ENCODE measurements at regions not wholly inside any gene's neighbourhood (a gene's known extent, or its start where the extent isn't known, plus 50 kb on each side); places are given as distances from the start of the nearest gene placed in this dataset.

DNA sequence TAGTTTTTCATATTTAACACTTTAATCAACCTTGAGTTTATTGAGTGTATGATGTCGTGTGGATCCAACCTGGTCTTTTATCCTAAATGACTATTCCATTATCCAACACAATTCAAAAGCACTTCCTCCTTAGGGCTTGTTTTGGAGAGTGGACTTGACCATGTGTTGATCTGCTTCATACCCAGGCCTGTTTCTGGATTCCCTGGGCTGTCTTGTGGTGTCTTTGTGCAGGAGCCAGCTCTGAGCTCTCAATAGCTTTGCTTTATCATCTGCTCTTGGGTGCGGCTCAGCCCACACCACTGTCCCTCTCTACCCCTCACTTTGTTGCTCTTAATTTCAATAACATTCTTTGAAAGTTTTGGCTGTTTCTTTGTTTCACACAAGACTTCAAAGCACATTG is 70.9 kb upstream of the CHST15 start:
- no TSS peak for BruUV-seq (replicated peaks)
- intact Hi-C loops (cut with micrococcal nuclease; ENCODE audit: unreplicated experiment) = no loop called here
- CTCF ChIA-PET = interaction anchor here (0.5 kb wide), 1 partner anchor 197 kb away, joined by 5 read pairs; no protein-coding TSS in a partner anchor
- H3K4me1 Mint-ChIP-seq (ENCODE audit: low read depth, unreplicated experiment) = peaks cover 16% of the 10 kb centered on the region
- peaks cover 2% of the 10 kb centered on the region for H3K9me3 Mint-ChIP-seq (ENCODE audit: low read depth, unreplicated experiment)
- no peak overlapping the region for H3K4me3 Mint-ChIP-seq (ENCODE audit: low read depth, unreplicated experiment)
- no peak overlapping the region for H3K27ac Mint-ChIP-seq (ENCODE audit: unreplicated experiment)
- peaks cover 12% of the 10 kb centered on the region for H3K27me3 Mint-ChIP-seq (ENCODE audit: unreplicated experiment)
- TF ChIP-seq, protein P1, sequence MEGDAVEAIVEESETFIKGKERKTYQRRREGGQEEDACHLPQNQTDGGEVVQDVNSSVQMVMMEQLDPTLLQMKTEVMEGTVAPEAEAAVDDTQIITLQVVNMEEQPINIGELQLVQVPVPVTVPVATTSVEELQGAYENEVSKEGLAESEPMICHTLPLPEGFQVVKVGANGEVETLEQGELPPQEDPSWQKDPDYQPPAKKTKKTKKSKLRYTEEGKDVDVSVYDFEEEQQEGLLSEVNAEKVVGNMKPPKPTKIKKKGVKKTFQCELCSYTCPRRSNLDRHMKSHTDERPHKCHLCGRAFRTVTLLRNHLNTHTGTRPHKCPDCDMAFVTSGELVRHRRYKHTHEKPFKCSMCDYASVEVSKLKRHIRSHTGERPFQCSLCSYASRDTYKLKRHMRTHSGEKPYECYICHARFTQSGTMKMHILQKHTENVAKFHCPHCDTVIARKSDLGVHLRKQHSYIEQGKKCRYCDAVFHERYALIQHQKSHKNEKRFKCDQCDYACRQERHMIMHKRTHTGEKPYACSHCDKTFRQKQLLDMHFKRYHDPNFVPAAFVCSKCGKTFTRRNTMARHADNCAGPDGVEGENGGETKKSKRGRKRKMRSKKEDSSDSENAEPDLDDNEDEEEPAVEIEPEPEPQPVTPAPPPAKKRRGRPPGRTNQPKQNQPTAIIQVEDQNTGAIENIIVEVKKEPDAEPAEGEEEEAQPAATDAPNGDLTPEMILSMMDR (IDR thresholded peaks at IDR 0.05; ENCODE audit: unreplicated experiment) = no peak
- H3K36me3 Mint-ChIP-seq (ENCODE audit: insufficient read depth, unreplicated experiment) = no peaks in the 10 kb centered on the region
- DNase-seq = no peak

DNA sequence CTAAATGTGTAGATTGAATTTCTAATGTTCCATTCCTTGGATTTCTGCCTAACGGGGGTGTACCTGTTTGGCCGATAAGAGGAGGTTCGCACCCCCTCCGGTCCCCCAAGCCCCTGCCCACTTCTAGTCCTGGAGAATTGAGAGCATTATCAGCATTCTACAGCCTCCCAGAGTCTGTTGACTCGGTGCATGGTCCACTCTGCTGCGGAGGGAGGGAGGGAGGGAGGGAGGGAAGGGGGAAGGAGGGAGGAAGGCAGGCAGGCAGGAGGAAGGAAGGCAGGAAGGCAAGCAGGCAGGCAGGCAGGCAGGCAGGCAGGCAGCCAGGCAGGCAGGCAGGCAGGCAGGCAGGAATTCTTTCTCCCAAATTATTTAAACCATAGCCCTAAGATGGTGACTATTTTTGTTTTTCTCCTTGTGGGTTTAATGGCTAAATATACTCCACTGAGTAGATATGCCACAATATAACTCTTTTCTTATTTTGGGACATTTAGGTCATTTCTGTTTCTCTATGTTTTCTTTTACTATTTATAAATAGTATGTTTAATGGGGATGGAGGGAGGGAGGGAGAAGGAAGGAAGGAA is 69.5 kb upstream of the CHST15 start:
- CTCF ChIA-PET = no interaction called here
- no peak for DNase-seq
- intact Hi-C loops (cut with micrococcal nuclease; ENCODE audit: unreplicated experiment) = no loop called here
- H3K27me3 Mint-ChIP-seq (ENCODE audit: unreplicated experiment) = peaks cover 12% of the 10 kb centered on the region
- peaks cover 2% of the 10 kb centered on the region for H3K9me3 Mint-ChIP-seq (ENCODE audit: low read depth, unreplicated experiment)
- TF ChIP-seq, protein P1 (IDR thresholded peaks at IDR 0.05; ENCODE audit: unreplicated experiment) = no peak
- H3K4me1 Mint-ChIP-seq (ENCODE audit: low read depth, unreplicated experiment) = peaks cover 17% of the 10 kb centered on the region
- no peaks in the 10 kb centered on the region for H3K36me3 Mint-ChIP-seq (ENCODE audit: insufficient read depth, unreplicated experiment)
- BruUV-seq (replicated peaks) = no TSS peak
- no peak overlapping the region for H3K4me3 Mint-ChIP-seq (ENCODE audit: low read depth, unreplicated experiment)
- H3K27ac Mint-ChIP-seq (ENCODE audit: unreplicated experiment) = no peak overlapping the region

DNA sequence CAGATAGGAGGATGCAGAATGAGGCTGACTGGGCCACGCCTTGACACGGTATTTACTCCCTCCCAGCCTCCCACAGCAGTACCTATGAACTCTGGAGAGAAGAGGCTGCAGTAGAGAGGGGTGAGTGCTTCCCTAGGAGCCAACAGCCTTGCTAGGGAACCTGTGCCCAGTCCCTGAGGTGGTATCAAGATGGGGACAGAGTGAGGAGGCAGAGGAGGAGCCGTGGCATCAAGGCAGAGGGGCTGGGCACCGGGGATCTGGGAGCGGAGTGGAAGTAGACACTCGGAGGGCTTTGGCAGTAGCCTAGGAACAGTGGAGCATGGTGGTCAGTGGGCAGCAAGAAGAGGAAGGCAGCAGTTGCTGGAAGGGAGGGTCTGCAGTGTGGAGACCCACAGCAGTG is 68.7 kb upstream of the CHST15 start:
- H3K36me3 Mint-ChIP-seq (ENCODE audit: insufficient read depth, unreplicated experiment) = no peaks in the 10 kb centered on the region
- peaks cover 2% of the 10 kb centered on the region for H3K9me3 Mint-ChIP-seq (ENCODE audit: low read depth, unreplicated experiment)
- BruUV-seq (replicated peaks) = no TSS peak
- H3K4me3 Mint-ChIP-seq (ENCODE audit: low read depth, unreplicated experiment) = no peak overlapping the region
- peaks cover 21% of the 10 kb centered on the region for H3K4me1 Mint-ChIP-seq (ENCODE audit: low read depth, unreplicated experiment)
- intact Hi-C loops (cut with micrococcal nuclease; ENCODE audit: unreplicated experiment) = no loop called here
- peaks cover 12% of the 10 kb centered on the region for H3K27me3 Mint-ChIP-seq (ENCODE audit: unreplicated experiment)
- H3K27ac Mint-ChIP-seq (ENCODE audit: unreplicated experiment) = no peak overlapping the region
- DNase-seq = no peak
- CTCF ChIA-PET = no interaction called here
- TF ChIP-seq, protein P1 (IDR thresholded peaks at IDR 0.05; ENCODE audit: unreplicated experiment) = no peak

DNA sequence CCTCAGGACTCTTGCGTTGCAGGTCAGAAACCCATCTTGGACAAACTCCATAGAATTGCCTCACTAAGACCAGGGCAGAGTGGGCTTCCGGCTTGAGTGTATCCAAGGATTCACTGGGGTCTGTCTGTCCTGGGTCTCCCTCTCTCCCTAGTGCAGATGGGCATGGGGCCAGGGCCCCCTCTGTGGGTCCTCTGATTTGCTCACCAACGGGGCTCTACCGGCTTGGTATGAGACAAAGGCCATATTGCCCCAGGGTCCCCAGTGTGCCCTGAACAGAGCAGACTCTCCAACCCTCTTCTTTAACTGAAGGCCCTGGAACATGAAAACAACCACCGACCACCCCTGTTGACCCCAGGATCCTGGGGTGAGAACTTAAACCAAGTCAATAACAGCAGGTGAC is 68.2 kb upstream of the CHST15 start:
- CTCF ChIA-PET = no interaction called here
- H3K27ac Mint-ChIP-seq (ENCODE audit: unreplicated experiment) = no peak overlapping the region

More for the DNA sequence above, 68.2 kb upstream of the CHST15 start:
- peaks cover 2% of the 10 kb centered on the region for H3K9me3 Mint-ChIP-seq (ENCODE audit: low read depth, unreplicated experiment)
- TF ChIP-seq, protein P1 (IDR thresholded peaks at IDR 0.05; ENCODE audit: unreplicated experiment) = no peak
- H3K4me1 Mint-ChIP-seq (ENCODE audit: low read depth, unreplicated experiment) = peaks cover 21% of the 10 kb centered on the region
- DNase-seq = no peak
- peaks cover 12% of the 10 kb centered on the region for H3K27me3 Mint-ChIP-seq (ENCODE audit: unreplicated experiment)
- intact Hi-C loops (cut with micrococcal nuclease; ENCODE audit: unreplicated experiment) = no loop called here
- no peak overlapping the region for H3K4me3 Mint-ChIP-seq (ENCODE audit: low read depth, unreplicated experiment)
- no peaks in the 10 kb centered on the region for H3K36me3 Mint-ChIP-seq (ENCODE audit: insufficient read depth, unreplicated experiment)
- no TSS peak for BruUV-seq (replicated peaks)

Measured in Calu3 (cell line).